ENCODE measurements at regions not wholly inside any gene's neighbourhood (a gene's known extent, or its start where the extent isn't known, plus 50 kb on each side); places are given as distances from the start of the nearest gene placed in this dataset.
"Not testable (repeated sequence)": the region's sequence is repeated elsewhere in the genome, so short reads cannot be mapped to it uniquely, and the experiment has no call there.

- no peaks in the 10 kb centered on the region for H3K9me3 ChIP-seq (replicated peaks)
- no peaks in the 10 kb centered on the region for H3K4me1 ChIP-seq
- DNase-seq, result no peak
- no peak for TF ChIP-seq CTCF (IDR thresholded peaks at IDR 0.05; ENCODE audit: borderline replicate concordance)
- intact Hi-C loops (cut with micrococcal nuclease), result no loop called here
- H3K27ac ChIP-seq (replicated peaks), result no peak overlapping the region
- no peaks in the 10 kb centered on the region for H3K27me3 ChIP-seq (ENCODE audit: low read depth)
- peaks cover 24% of the 10 kb centered on the region for H3K36me3 ChIP-seq
- H3K4me3 ChIP-seq, result no peak overlapping the region
Measured at GRCh38 chr20:28562510-28562898, 2695.0 kb upstream of the DEFB115 start.

- H3K27me3 ChIP-seq (ENCODE audit: low read depth); intact Hi-C loops (cut with micrococcal nuclease); H3K4me3 ChIP-seq; H3K9me3 ChIP-seq (replicated peaks); H3K4me1 ChIP-seq; H3K27ac ChIP-seq (replicated peaks); DNase-seq: not testable (repeated sequence)
- H3K36me3 ChIP-seq, result peaks cover 24% of the 10 kb centered on the region
Measured at GRCh38 chr20:28562899-28563521, 2694.5 kb upstream of the DEFB115 start.

GRCh38 chr20:28564024-28564423, 2693.4 kb upstream of the DEFB115 start:
- H3K9me3 ChIP-seq (replicated peaks); H3K4me1 ChIP-seq; DNase-seq; H3K27me3 ChIP-seq (ENCODE audit: low read depth); intact Hi-C loops (cut with micrococcal nuclease); H3K27ac ChIP-seq (replicated peaks); H3K4me3 ChIP-seq: not testable (repeated sequence)
- H3K36me3 ChIP-seq, result peaks cover 22% of the 10 kb centered on the region

GRCh38 chr20:28564688-28565463, 2692.6 kb upstream of the DEFB115 start:
- DNase-seq; H3K4me1 ChIP-seq; H3K27me3 ChIP-seq (ENCODE audit: low read depth); intact Hi-C loops (cut with micrococcal nuclease); H3K4me3 ChIP-seq; H3K27ac ChIP-seq (replicated peaks); H3K9me3 ChIP-seq (replicated peaks): not testable (repeated sequence)
- H3K36me3 ChIP-seq, result peaks cover 18% of the 10 kb centered on the region

GRCh38 chr20:28575991-28576390, 2681.5 kb upstream of the DEFB115 start:
- H3K27me3 ChIP-seq (ENCODE audit: low read depth); intact Hi-C loops (cut with micrococcal nuclease); DNase-seq; H3K27ac ChIP-seq (replicated peaks); H3K4me3 ChIP-seq; H3K4me1 ChIP-seq: not testable (repeated sequence)
- Histone ChIP-seq H3K9me3 (replicated peaks) (peaks cover 26% of the 10 kb centered on the region), H3K36me3 (peaks cover 29% of the 10 kb centered on the region)

- DNase-seq; H3K4me1 ChIP-seq; H3K27me3 ChIP-seq (ENCODE audit: low read depth); H3K4me3 ChIP-seq; H3K27ac ChIP-seq (replicated peaks); intact Hi-C loops (cut with micrococcal nuclease); H3K9me3 ChIP-seq (replicated peaks): not testable (repeated sequence)
- H3K36me3 ChIP-seq, result peaks cover 16% of the 10 kb centered on the region
Measured at GRCh38 chr20:28591680-28592079, 2665.8 kb upstream of the DEFB115 start.

GRCh38 chr20:28593383-28593782, 2664.1 kb upstream of the DEFB115 start:
- H3K4me3 ChIP-seq; H3K4me1 ChIP-seq; H3K27ac ChIP-seq (replicated peaks); H3K27me3 ChIP-seq (ENCODE audit: low read depth); intact Hi-C loops (cut with micrococcal nuclease); H3K9me3 ChIP-seq (replicated peaks); DNase-seq; H3K36me3 ChIP-seq: not testable (repeated sequence)

- H3K27me3 ChIP-seq (ENCODE audit: low read depth); DNase-seq; intact Hi-C loops (cut with micrococcal nuclease); H3K4me1 ChIP-seq; H3K27ac ChIP-seq (replicated peaks); H3K9me3 ChIP-seq (replicated peaks); H3K36me3 ChIP-seq; H3K4me3 ChIP-seq: not testable (repeated sequence)
Measured at GRCh38 chr20:28594476-28594875, 2663.0 kb upstream of the DEFB115 start.

- H3K27me3 ChIP-seq (ENCODE audit: low read depth); DNase-seq; H3K36me3 ChIP-seq; H3K9me3 ChIP-seq (replicated peaks); intact Hi-C loops (cut with micrococcal nuclease): not testable (repeated sequence)
- Histone ChIP-seq H3K27ac (replicated peaks) (peak overlapping the region; percentile 89), H3K4me1 (peaks cover 18% of the 10 kb centered on the region), H3K4me3 (peak overlapping the region; percentile 84)
Measured at GRCh38 chr20:28602006-28602402, 2655.5 kb upstream of the DEFB115 start.
